PC-3 (cell line): ENCODE measurements at regions not wholly inside any gene's neighbourhood (a gene's known extent, or its start where the extent isn't known, plus 50 kb on each side); places are given as distances from the start of the nearest gene placed in this dataset.

Experiments
- ATAC-seq: fragments of 200-7000 bp; cut with Tn5 transposase; 2 replicates; pipeline ENCODE4 v1.9.1; 2020; ENCODE audit warnings: mild to moderate bottlenecking, moderate library complexity
- BruUV-seq: library from RNA; stranded (reverse); fragments of 400-500 nt; replicated peaks from 2 replicates; lab custom pipeline; 2021; lab: Mats Ljungman, UMichigan
- CTCF ChIA-PET: fragments of 300-600 bp; sonication (Branson Sonifier 250); formaldehyde crosslinking; loops from one replicate; lab custom pipeline; 2022; ENCODE audit warnings: antibody characterized with exemption; lab: Charles Lee
- POLR2A ChIA-PET: fragments of 300-600 bp; sonication (Branson Sonifier 250); formaldehyde crosslinking; loops from one replicate; lab custom pipeline; 2022; ENCODE audit warnings: antibody characterized with exemption; ENCODE audit not compliant: unreplicated experiment; lab: Charles Lee
- DNase-seq: peaks from one replicate; pipeline ENCODE4 v3.0.0-alpha.2; 2015
- H2AFZ ChIP-seq: fragments of 300-600 bp; sonication (generic); 2 replicates; pipeline ENCODE4 v1.6.0; 2016; ENCODE audit warnings: antibody characterized with exemption, low read length
- H3F3A ChIP-seq: fragments of 300-600 bp; sonication (generic); one replicate; pipeline ENCODE4 v1.6.0; 2017; ENCODE audit warnings: antibody characterized with exemption, low read length, control low read depth, mild to moderate bottlenecking; ENCODE audit not compliant: unreplicated experiment
- H3K27ac ChIP-seq: fragments of 300-600 bp; sonication (generic); 2 replicates; pipeline ENCODE4 v1.5.1; 2016; ENCODE audit warnings: mild to moderate bottlenecking, low read length
- H3K27me3 ChIP-seq: fragments of 300-600 bp; sonication (generic); 2 replicates; pipeline ENCODE4 v1.6.1; 2016; ENCODE audit warnings: low read length, mixed read lengths
- H3K36me3 ChIP-seq: fragments of 300-600 bp; sonication (generic); 2 replicates; pipeline ENCODE4 v1.6.1; 2016; ENCODE audit warnings: low read depth, mixed run types, low read length, mixed read lengths
- H3K4me1 ChIP-seq: fragments of 300-600 bp; sonication (generic); 2 replicates; pipeline ENCODE4 v1.5.1; 2016; ENCODE audit warnings: low read length; ENCODE audit not compliant: insufficient read depth
- H3K4me2 ChIP-seq: fragments of 300-600 bp; sonication (generic); 2 replicates; pipeline ENCODE4 v1.6.0; 2016; ENCODE audit warnings: low read length
- H3K4me3 ChIP-seq: fragments of 300-600 bp; sonication (generic); 2 replicates; pipeline ENCODE4 v1.5.1; 2016; ENCODE audit warnings: mild to moderate bottlenecking, low read length, mixed read lengths
- H3K79me2 ChIP-seq: fragments of 300-600 bp; sonication (generic); 2 replicates; pipeline ENCODE4 v1.6.1; 2017; ENCODE audit warnings: low read length, mixed read lengths
- H3K9ac ChIP-seq: fragments of 300-600 bp; sonication (generic); 2 replicates; pipeline ENCODE4 v1.6.0; 2016; ENCODE audit warnings: mild to moderate bottlenecking, low read length
- H3K9me2 ChIP-seq: fragments of 300-600 bp; sonication (generic); replicated peaks from 2 replicates; pipeline ENCODE4 v1.6.1; 2016; ENCODE audit warnings: mixed run types, low read length, mixed read lengths
- H3K9me3 ChIP-seq: fragments of 300-600 bp; sonication (generic); 2 replicates; pipeline ENCODE4 v1.6.1; 2016; ENCODE audit warnings: low read length, mixed read lengths
- H4K20me1 ChIP-seq: fragments of 300-600 bp; sonication (generic); 2 replicates; pipeline ENCODE4 v1.6.1; 2016; ENCODE audit warnings: low read length, mixed read lengths
- EZH2 ChIP-seq: fragments of 300-600 bp; sonication (generic); IDR thresholded peaks from one replicate; pipeline ENCODE4 v1.6.1; 2017; ENCODE audit warnings: antibody characterized with exemption, mild to moderate bottlenecking, low read length; ENCODE audit not compliant: unreplicated experiment
- EZH2phosphoT487 ChIP-seq: fragments of 300-600 bp; sonication (generic); IDR thresholded peaks from 2 replicates; pipeline ENCODE4 v1.6.1; 2018; ENCODE audit warnings: mild to moderate bottlenecking, antibody characterized with exemption, low read length, borderline replicate concordance
- intact Hi-C: fragments of 100-400 bp; cut with micrococcal nuclease; formaldehyde crosslinking; loops from 2 replicates; pipeline ENCODE4 v1.9.0; 2023
- TF ChIP-seq, protein P1 (sequence below): fragments of 300-600 bp; sonication (generic); conservative IDR thresholded peaks from 2 replicates; pipeline ENCODE4 v1.5.1; 2017; ENCODE audit warnings: antibody characterized with exemption, low read depth, mild to moderate bottlenecking, low read length

DNA sequence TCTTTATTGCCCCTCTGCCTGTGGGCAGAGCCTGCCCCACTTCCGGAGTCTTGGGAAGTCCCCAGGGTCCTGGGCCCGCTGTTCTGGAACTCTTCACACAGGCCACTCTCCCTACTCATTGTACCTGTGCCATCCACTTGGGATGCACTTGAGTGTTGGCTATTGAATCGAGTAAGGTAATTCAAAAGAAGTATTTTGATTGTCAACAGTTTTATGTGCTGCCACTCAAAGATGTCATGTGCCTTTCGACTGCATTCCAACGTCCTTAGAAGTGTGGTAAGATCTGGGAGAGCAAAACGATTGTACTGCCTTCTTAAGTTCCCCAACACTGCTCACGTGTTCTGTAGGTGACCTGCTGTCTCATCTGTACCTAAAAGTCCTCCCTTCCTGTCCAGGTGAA lies 77.0 kb upstream of the SMIM21 start:
- Histone ChIP-seq H3K27me3 (peaks cover 71% of the 10 kb centered on the region), H2AFZ (no peak overlapping the region), H3K9ac (no peak overlapping the region), H3K27ac (no peak overlapping the region), H3K79me2 (no peaks in the 10 kb centered on the region), H3F3A (no peaks in the 10 kb centered on the region), H3K4me1 (no peaks in the 10 kb centered on the region), H4K20me1 (no peaks in the 10 kb centered on the region), H3K9me2 (no peaks in the 10 kb centered on the region), H3K36me3 (no peaks in the 10 kb centered on the region), H3K9me3 (no peaks in the 10 kb centered on the region), H3K4me2 (no peak overlapping the region), H3K4me3 (no peak overlapping the region)
- TF ChIP-seq EZH2phosphoT487, result no peak
- TF ChIP-seq, protein P1, sequence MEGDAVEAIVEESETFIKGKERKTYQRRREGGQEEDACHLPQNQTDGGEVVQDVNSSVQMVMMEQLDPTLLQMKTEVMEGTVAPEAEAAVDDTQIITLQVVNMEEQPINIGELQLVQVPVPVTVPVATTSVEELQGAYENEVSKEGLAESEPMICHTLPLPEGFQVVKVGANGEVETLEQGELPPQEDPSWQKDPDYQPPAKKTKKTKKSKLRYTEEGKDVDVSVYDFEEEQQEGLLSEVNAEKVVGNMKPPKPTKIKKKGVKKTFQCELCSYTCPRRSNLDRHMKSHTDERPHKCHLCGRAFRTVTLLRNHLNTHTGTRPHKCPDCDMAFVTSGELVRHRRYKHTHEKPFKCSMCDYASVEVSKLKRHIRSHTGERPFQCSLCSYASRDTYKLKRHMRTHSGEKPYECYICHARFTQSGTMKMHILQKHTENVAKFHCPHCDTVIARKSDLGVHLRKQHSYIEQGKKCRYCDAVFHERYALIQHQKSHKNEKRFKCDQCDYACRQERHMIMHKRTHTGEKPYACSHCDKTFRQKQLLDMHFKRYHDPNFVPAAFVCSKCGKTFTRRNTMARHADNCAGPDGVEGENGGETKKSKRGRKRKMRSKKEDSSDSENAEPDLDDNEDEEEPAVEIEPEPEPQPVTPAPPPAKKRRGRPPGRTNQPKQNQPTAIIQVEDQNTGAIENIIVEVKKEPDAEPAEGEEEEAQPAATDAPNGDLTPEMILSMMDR, result no peak
- no peak for TF ChIP-seq EZH2
- CTCF ChIA-PET, result no interaction called here
- ATAC-seq, result no peak
- intact Hi-C loops, result no loop called here
- no TSS peak for BruUV-seq
- no peak for DNase-seq
- POLR2A ChIA-PET, result no interaction called here

- ATAC-seq, result no peak
- ChIA-PET CTCF (no interaction called here), POLR2A (no interaction called here)
- intact Hi-C loops, result no loop called here
- Histone ChIP-seq H3K9ac (no peak overlapping the region), H3K4me1 (no peaks in the 10 kb centered on the region), H3K9me2 (no peaks in the 10 kb centered on the region), H3K4me2 (no peak overlapping the region), H4K20me1 (no peaks in the 10 kb centered on the region), H3K36me3 (no peaks in the 10 kb centered on the region), H2AFZ (no peak overlapping the region), H3K27me3 (peaks cover 80% of the 10 kb centered on the region), H3F3A (no peaks in the 10 kb centered on the region), H3K9me3 (no peaks in the 10 kb centered on the region), H3K4me3 (no peak overlapping the region), H3K27ac (no peak overlapping the region), H3K79me2 (no peaks in the 10 kb centered on the region)
- DNase-seq, result no peak
- BruUV-seq, result no TSS peak
- TF ChIP-seq EZH2, result no peak
- TF ChIP-seq, protein P1, result no peak
- no peak for TF ChIP-seq EZH2phosphoT487
Measured at GRCh38 chr18:75503615-75504014, 76.1 kb upstream of the SMIM21 start.

DNA sequence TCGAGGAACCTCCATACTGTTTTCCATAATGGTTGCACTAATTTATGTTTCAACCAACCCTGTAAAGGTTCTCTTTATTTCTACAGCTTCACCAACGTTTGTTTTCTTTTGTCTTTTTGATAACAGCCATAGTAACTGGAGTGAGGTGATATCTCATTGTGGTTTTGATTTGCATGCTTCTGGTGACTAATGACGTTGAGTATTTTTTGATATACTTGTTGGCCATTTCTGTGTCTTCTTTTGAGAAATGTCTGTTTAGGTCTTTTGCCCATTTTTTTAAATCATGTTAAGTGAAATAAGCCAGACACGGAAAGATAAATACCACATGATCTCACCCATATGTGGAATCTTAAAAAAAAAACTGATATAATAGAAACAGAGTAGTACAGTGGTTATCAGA lies 74.8 kb upstream of the SMIM21 start:
- TF ChIP-seq, protein P1, result no peak
- TF ChIP-seq EZH2phosphoT487 (no peak), EZH2 (no peak)
- intact Hi-C loops, result no loop called here
- no peaks in the 10 kb centered on the region for H3K79me2 ChIP-seq
- no peaks in the 10 kb centered on the region for H3K36me3 ChIP-seq
- no peak overlapping the region for H3K4me3 ChIP-seq
- DNase-seq (no peak), ATAC-seq (no peak)
- ChIA-PET CTCF (no interaction called here), POLR2A (interaction anchor here (0.6 kb wide), 1 partner anchor 247 kb away, joined by 4 read pairs; no protein-coding TSS in a partner anchor)
- no TSS peak for BruUV-seq
- no peak overlapping the region for H3K27ac ChIP-seq
- H3K27me3 ChIP-seq, result peaks cover 81% of the 10 kb centered on the region
- no peaks in the 10 kb centered on the region for H3K9me3 ChIP-seq
- H2AFZ ChIP-seq, result no peak overlapping the region
- H3K9me2 ChIP-seq, result no peaks in the 10 kb centered on the region
- no peak overlapping the region for H3K9ac ChIP-seq
- no peaks in the 10 kb centered on the region for H3K4me1 ChIP-seq
- no peaks in the 10 kb centered on the region for H3F3A ChIP-seq
- H3K4me2 ChIP-seq, result no peak overlapping the region
- no peaks in the 10 kb centered on the region for H4K20me1 ChIP-seq
